RWPE2 (cell line): ENCODE measurements at regions not wholly inside any gene's neighbourhood (a gene's known extent, or its start where the extent isn't known, plus 50 kb on each side); places are given as distances from the start of the nearest gene placed in this dataset.
A peak's percentile ranks its signal among the peaks of the same experiment; 100 is the strongest.

Source experiments
- ATAC-seq: fragments of 200-7000 bp; cut with Tn5 transposase; 3 replicates; pipeline ENCODE4 v1.9.1; 2021; ENCODE audit warnings: low read depth
- DNase-seq: peaks from one replicate; pipeline ENCODE4 v3.0.0-alpha.2; 2020; ENCODE audit warnings: low spot score
- H3K27ac ChIP-seq: fragments of 450-650 bp; 2 replicates; pipeline ENCODE4 v1.5.1; 2017; ENCODE audit warnings: mild to moderate bottlenecking; ENCODE audit not compliant: poor library complexity, severe bottlenecking
- H3K27me3 ChIP-seq: fragments of 250-450 bp; sonication (Bioruptor Pico); 2 replicates; pipeline ENCODE4 v1.5.1; 2021; ENCODE audit warnings: mild to moderate bottlenecking, moderate library complexity; ENCODE audit not compliant: insufficient read depth, poor library complexity, severe bottlenecking
- H3K36me3 ChIP-seq: fragments of 250-450 bp; sonication (Bioruptor Pico); 2 replicates; pipeline ENCODE4 v1.5.1; 2020; ENCODE audit warnings: low read depth, mild to moderate bottlenecking, moderate library complexity
- H3K4me1 ChIP-seq: fragments of 250-450 bp; sonication (Bioruptor Pico); 2 replicates; pipeline ENCODE4 v1.5.1; 2021; ENCODE audit warnings: mild to moderate bottlenecking, moderate library complexity; ENCODE audit not compliant: insufficient read depth, poor library complexity, severe bottlenecking
- H3K4me3 ChIP-seq: fragments of 250-450 bp; sonication (Bioruptor Pico); 2 replicates; pipeline ENCODE4 v1.5.1; 2021; ENCODE audit warnings: mild to moderate bottlenecking, moderate library complexity; ENCODE audit not compliant: severe bottlenecking
- H3K9me3 ChIP-seq: fragments of 250-450 bp; sonication (Bioruptor Pico); 2 replicates; pipeline ENCODE4 v1.5.1; 2021; ENCODE audit warnings: mild to moderate bottlenecking, moderate library complexity; ENCODE audit not compliant: severe bottlenecking
- CTCF ChIP-seq: fragments of 450-650 bp; IDR thresholded peaks from one replicate; pipeline ENCODE4 v1.5.1; 2017; ENCODE audit warnings: mild to moderate bottlenecking, moderate library complexity; ENCODE audit not compliant: poor library complexity, severe bottlenecking

DNA sequence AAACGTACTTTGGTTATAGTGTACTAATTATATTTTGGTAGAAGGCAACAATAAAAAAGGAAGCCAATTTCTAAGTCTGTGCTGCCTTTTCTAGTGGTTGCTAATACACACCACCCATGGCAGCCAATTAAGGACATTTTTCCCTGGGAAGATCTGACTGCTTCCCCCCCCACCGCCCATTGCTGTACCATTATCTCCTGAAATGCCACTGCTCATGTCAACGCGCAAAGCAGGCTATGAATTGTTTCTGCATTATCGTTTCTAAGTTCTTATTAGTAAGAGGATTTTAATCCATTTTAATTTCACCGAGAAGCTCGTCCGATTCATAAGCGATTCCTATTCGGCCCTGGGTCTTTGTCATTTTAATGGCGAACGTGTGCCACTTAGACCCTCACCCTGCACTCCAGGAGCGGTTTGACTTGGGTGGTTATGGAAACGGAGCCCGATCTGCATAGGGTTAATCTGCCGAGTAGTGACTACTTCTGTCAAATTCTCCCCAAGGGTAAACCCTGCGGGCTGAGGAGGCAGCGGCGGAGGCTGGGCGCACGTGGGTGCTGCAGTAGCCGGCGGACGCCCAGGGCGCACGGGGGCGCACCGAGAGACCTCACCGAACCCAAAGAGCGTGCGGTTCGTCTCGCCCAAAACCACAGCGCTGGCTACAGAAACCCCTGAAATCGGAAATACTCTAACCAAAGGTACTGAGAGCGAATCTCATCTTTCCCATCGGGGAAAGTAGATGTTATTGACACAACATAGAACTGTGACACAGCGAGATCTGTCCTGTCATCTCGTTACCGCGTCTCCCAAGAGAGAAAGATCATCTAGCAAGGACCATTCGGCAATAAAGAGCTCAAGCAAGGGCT is 55.8 kb upstream of the SHC3 start:
- Histone ChIP-seq H3K27me3 (peaks cover 43% of the 10 kb centered on the region), H3K9me3 (no peaks in the 10 kb centered on the region), H3K4me3 (no peak overlapping the region), H3K36me3 (no peaks in the 10 kb centered on the region), H3K4me1 (no peaks in the 10 kb centered on the region), H3K27ac (no peak overlapping the region)
- DNase-seq, result no peak
- ATAC-seq, result peak; percentile 58; the same call in 2 of the 3 replicates
- no peak for TF ChIP-seq CTCF

- no peak for DNase-seq
- ATAC-seq, result no peak
Observed at GRCh38 chr9:89236955-89237573, 58.4 kb upstream of the SHC3 start.

GRCh38 chr9:89238424-89238823 is 59.8 kb upstream of the SHC3 start:
- peaks cover 32% of the 10 kb centered on the region for H3K27me3 ChIP-seq
- ATAC-seq (no peak), DNase-seq (no peak)
- H3K9me3 ChIP-seq, result no peaks in the 10 kb centered on the region
- no peak overlapping the region for H3K27ac ChIP-seq
- H3K36me3 ChIP-seq, result no peaks in the 10 kb centered on the region
- TF ChIP-seq CTCF, result no peak
- H3K4me1 ChIP-seq, result no peaks in the 10 kb centered on the region
- no peak overlapping the region for H3K4me3 ChIP-seq

More at GRCh38 chr9:89236955-89237573, 58.4 kb upstream of the SHC3 start:
- Histone ChIP-seq H3K9me3 (no peaks in the 10 kb centered on the region), H3K27ac (no peak overlapping the region), H3K4me3 (no peak overlapping the region), H3K27me3 (peaks cover 45% of the 10 kb centered on the region), H3K36me3 (no peaks in the 10 kb centered on the region), H3K4me1 (no peaks in the 10 kb centered on the region)
- TF ChIP-seq CTCF, result no peak

DNA sequence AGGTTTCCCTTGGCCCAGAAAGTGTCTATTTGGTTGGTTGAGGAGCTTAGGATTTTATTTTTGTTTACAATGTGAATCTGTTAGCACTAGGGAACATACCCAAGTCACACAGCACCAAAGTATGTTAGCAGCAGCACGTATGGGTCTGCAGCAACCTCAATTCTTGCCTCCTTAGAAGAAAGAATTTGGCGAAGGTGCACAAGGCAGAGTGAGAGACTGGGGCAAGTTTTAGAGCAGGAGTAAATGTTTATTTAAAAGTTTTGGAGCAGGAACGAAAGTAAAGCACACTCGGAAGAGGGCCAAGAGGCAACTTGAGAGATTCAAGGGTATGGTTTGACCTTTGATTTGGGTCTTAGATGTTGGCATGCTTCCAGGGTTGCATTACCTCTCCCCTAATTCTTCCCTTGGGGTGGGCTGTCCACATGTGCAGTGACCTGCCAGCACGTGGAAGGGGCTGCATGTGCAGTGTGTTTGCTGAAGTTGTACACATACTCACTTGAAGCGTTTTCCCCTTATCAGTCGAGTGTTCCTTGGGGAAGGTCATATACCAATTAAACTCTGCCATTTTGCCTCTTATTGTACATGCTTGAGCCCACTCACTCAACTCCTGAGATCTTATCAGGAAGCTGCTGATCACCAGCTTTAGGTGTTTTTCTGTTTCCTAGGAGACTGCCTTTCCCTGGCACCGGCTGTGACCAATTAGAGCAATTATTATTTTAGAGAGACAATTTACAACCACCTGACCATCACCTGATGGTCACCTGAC is 64.9 kb upstream of the SHC3 start:
- no peak overlapping the region for H3K4me3 ChIP-seq
- no peak for TF ChIP-seq CTCF
- DNase-seq (no peak), ATAC-seq (no peak)
- H3K4me1 ChIP-seq, result no peaks in the 10 kb centered on the region
- H3K36me3 ChIP-seq, result no peaks in the 10 kb centered on the region
- peaks cover 4% of the 10 kb centered on the region for H3K27me3 ChIP-seq
- H3K27ac ChIP-seq, result no peak overlapping the region
- H3K9me3 ChIP-seq, result no peaks in the 10 kb centered on the region
